ENCODE measurements at regions not wholly inside any gene's neighbourhood (a gene's known extent, or its start where the extent isn't known, plus 50 kb on each side); places are given as distances from the start of the nearest gene placed in this dataset.

- H3K27ac ChIP-seq (ENCODE audit: low read depth in 1 of 2, low read length in 2 of 2): no peak overlapping the region
- DNase-seq (ENCODE audit: low spot score): no peak
- 46% methylated on average over 3 of the region's 3 CpGs for WGBS
- H3K9ac ChIP-seq (ENCODE audit: low read depth in 1 of 2, low read length in 2 of 2): no peak overlapping the region
- H3K9me3 ChIP-seq (ENCODE audit: control insufficient read depth in 4 of 4, low read length in 3 of 4): peaks cover 0 to 6% (median 0%) of the 10 kb centered on the region in 4 donors
- H3K4me1 ChIP-seq (ENCODE audit: control insufficient read depth in 4 of 4, insufficient read depth in 4 of 4, low read length in 3 of 4): no peaks in the 10 kb centered on the region
- no peak overlapping the region for H3K4me3 ChIP-seq (ENCODE audit: low read depth in 1 of 3, low read length in 3 of 3)
- TF ChIP-seq FOXA2 (IDR thresholded peaks at IDR 0.05) (no peak), GABPA (IDR thresholded peaks at IDR 0.05 in 1 of 2, conservative IDR thresholded peaks at IDR 0.05 in 1 of 2) (no peak), SP1 (IDR thresholded peaks at IDR 0.05) (no peak), NR2F2 (IDR thresholded peaks at IDR 0.05) (no peak), RXRA (IDR thresholded peaks at IDR 0.05) (no peak), HNF4G (IDR thresholded peaks at IDR 0.05) (no peak), REST (IDR thresholded peaks at IDR 0.05) (no peak)
- H3K27me3 ChIP-seq (ENCODE audit: control insufficient read depth in 4 of 4, insufficient read depth in 4 of 4, low read length in 3 of 4): no peaks in the 10 kb centered on the region
- no peaks in the 10 kb centered on the region for H3K36me3 ChIP-seq (ENCODE audit: control insufficient read depth in 4 of 4, insufficient read depth in 3 of 4, low read depth in 1 of 4, low read length in 3 of 4)
These were observed 288.8 kb upstream of the CELF4 start for GRCh38 chr18:37854396-37854795.

DNA sequence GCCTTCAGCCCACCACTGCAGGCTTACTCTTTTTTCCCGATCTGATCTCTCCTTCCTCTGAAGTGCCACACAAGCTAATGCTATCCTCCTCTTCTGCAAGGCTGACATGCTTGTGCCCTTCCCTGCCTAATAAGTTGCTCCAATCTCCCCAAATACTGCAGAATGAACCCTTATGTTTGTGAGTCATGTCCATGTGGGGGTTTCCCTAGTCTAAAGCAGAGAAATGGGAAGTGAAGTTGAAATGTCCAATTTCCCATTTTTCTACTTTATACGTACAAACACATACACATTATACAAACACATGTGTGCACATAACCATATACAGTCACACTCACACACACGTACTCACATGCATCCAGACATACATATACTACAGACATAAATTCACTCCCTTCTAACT is 288.1 kb upstream of the CELF4 start:
- Histone ChIP-seq H3K9ac (ENCODE audit: low read depth in 1 of 2, low read length in 2 of 2) (no peak overlapping the region), H3K27me3 (ENCODE audit: control insufficient read depth in 4 of 4, insufficient read depth in 4 of 4, low read length in 3 of 4) (no peaks in the 10 kb centered on the region), H3K9me3 (ENCODE audit: control insufficient read depth in 4 of 4, low read length in 3 of 4) (peaks cover 0 to 6% (median 0%) of the 10 kb centered on the region in 4 donors), H3K27ac (ENCODE audit: low read depth in 1 of 2, low read length in 2 of 2) (no peak overlapping the region), H3K4me3 (ENCODE audit: low read depth in 1 of 3, low read length in 3 of 3) (no peak overlapping the region), H3K36me3 (ENCODE audit: control insufficient read depth in 4 of 4, insufficient read depth in 3 of 4, low read depth in 1 of 4, low read length in 3 of 4) (no peaks in the 10 kb centered on the region), H3K4me1 (ENCODE audit: control insufficient read depth in 4 of 4, insufficient read depth in 4 of 4, low read length in 3 of 4) (no peaks in the 10 kb centered on the region)
- DNase-seq (ENCODE audit: low spot score): no peak
- TF ChIP-seq REST (IDR thresholded peaks at IDR 0.05): no peak
- TF ChIP-seq YY1 (IDR thresholded peaks at IDR 0.05): no peak
- WGBS: 82% methylated on average over 3 of the region's 3 CpGs

GRCh38 chr18:37852464-37852863 is 286.9 kb upstream of the CELF4 start:
- no peak for DNase-seq (ENCODE audit: low spot score)
- WGBS: 62% methylated on average over 4 of the region's 4 CpGs
- H3K9ac ChIP-seq (ENCODE audit: low read depth in 1 of 2, low read length in 2 of 2): no peak overlapping the region
- H3K36me3 ChIP-seq (ENCODE audit: control insufficient read depth in 4 of 4, insufficient read depth in 3 of 4, low read depth in 1 of 4, low read length in 3 of 4): no peaks in the 10 kb centered on the region
- no peak overlapping the region for H3K4me3 ChIP-seq (ENCODE audit: low read depth in 1 of 3, low read length in 3 of 3)
- TF ChIP-seq, protein P1, sequence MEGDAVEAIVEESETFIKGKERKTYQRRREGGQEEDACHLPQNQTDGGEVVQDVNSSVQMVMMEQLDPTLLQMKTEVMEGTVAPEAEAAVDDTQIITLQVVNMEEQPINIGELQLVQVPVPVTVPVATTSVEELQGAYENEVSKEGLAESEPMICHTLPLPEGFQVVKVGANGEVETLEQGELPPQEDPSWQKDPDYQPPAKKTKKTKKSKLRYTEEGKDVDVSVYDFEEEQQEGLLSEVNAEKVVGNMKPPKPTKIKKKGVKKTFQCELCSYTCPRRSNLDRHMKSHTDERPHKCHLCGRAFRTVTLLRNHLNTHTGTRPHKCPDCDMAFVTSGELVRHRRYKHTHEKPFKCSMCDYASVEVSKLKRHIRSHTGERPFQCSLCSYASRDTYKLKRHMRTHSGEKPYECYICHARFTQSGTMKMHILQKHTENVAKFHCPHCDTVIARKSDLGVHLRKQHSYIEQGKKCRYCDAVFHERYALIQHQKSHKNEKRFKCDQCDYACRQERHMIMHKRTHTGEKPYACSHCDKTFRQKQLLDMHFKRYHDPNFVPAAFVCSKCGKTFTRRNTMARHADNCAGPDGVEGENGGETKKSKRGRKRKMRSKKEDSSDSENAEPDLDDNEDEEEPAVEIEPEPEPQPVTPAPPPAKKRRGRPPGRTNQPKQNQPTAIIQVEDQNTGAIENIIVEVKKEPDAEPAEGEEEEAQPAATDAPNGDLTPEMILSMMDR (IDR thresholded peaks at IDR 0.05; ENCODE audit: low read depth, low read length, missing input control): no peak
- TF ChIP-seq MAX (IDR thresholded peaks at IDR 0.05) (no peak), HNF4G (IDR thresholded peaks at IDR 0.05) (no peak), REST (IDR thresholded peaks at IDR 0.05) (no peak), TAF1 (conservative IDR thresholded peaks at IDR 0.05) (no peak)
- H3K9me3 ChIP-seq (ENCODE audit: control insufficient read depth in 4 of 4, low read length in 3 of 4): peaks cover 0 to 6% (median 0%) of the 10 kb centered on the region in 4 donors
- H3K27me3 ChIP-seq (ENCODE audit: control insufficient read depth in 4 of 4, insufficient read depth in 4 of 4, low read length in 3 of 4): no peaks in the 10 kb centered on the region
- H3K27ac ChIP-seq (ENCODE audit: low read depth in 1 of 2, low read length in 2 of 2): no peak overlapping the region
- no peaks in the 10 kb centered on the region for H3K4me1 ChIP-seq (ENCODE audit: control insufficient read depth in 4 of 4, insufficient read depth in 4 of 4, low read length in 3 of 4)

Data from liver (tissue), 8 donors.